ENCODE measurements at regions not wholly inside any gene's neighbourhood (a gene's known extent, or its start where the extent isn't known, plus 50 kb on each side); places are given as distances from the start of the nearest gene placed in this dataset.
"Not testable (repeated sequence)": the region's sequence is repeated elsewhere in the genome, so short reads cannot be mapped to it uniquely, and the experiment has no call there.

GRCh38 chr3:21260507-21260906 lies 490.5 kb downstream of the ZNF385D start:
- intact Hi-C loops (cut with DNase I): no loop called here
- DNase-seq (ENCODE audit: missing footprints) (no peak), ATAC-seq (no peak)

DNA sequence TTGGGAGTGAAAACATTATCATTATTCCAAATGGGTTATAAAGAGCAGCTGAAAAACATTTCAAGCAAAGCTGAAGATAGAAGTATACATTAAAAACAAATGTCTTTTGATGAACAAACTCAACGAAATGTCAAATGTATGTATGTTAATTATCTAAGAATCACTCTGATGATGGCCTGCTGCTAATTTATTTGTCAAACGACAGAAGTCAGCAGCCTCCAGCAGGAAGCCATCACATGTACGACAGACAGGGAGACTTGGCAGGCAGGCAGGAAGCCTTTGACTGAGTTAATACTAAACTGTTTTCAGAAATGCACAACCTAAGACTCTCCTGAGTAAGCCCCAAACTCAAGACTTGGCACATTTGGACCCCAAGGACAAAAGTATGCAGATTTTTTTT lies 491.1 kb downstream of the ZNF385D start:
- intact Hi-C loops (cut with DNase I): no loop called here
- ATAC-seq: no peak
- DNase-seq (ENCODE audit: missing footprints): no peak

GRCh38 chr3:21256932-21257331 lies 494.1 kb downstream of the ZNF385D start:
- ATAC-seq (no peak), DNase-seq (ENCODE audit: missing footprints) (no peak)
- intact Hi-C loops (cut with DNase I): no loop called here

- intact Hi-C loops (cut with DNase I): no loop called here
- no peak for ATAC-seq
Observed at GRCh38 chr3:21238661-21239060, 512.3 kb downstream of the ZNF385D start.

DNA sequence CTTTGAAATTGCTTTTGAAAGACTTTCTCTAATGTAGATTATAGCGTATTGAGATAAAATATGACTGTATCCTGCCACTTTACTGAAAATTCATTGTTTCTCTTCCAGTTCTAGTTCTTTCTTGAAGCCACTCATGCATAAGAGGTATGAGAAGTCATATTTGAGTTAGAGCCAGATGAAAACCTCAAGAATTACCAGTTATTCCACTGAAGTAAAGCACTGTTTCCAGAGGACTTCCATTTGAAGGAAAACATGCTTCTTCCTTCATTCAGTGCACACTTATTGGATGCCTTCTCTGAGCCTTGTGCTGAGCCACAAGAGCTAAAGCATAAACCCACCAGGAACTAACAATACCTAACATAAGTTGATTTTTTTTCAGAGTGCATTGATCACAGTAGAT lies 513.4 kb downstream of the ZNF385D start:
- no peak for DNase-seq (ENCODE audit: missing footprints)
- intact Hi-C loops (cut with DNase I): no loop called here

More at GRCh38 chr3:21238661-21239060, 512.3 kb downstream of the ZNF385D start:
- DNase-seq (ENCODE audit: missing footprints): no peak

DNA sequence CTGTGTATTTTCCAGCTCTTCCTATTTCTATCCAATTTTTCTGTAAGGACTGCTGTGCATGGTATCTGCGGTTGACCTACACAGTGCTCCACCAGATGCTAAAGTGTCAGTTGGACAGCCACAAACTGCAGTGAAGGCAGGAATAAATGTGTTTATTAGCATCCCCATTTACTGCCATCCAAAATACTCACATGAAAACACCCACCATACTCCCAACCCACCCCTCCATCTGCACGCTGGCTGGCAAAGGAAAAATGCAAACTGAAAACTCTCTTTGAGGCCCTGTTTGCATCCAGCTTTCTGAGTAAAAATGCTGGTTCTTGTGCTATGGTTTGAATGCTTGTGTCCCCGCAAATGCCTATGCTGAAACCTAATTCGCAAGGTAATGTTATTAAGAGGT lies 515.5 kb downstream of the ZNF385D start:
- ATAC-seq (no peak), DNase-seq (ENCODE audit: missing footprints) (no peak)
- intact Hi-C loops (cut with DNase I): no loop called here

More for the DNA sequence above, 513.4 kb downstream of the ZNF385D start:
- no peak for ATAC-seq

- ATAC-seq (no peak), DNase-seq (ENCODE audit: missing footprints) (no peak)
- intact Hi-C loops (cut with DNase I): no loop called here
Observed at GRCh38 chr3:21234933-21235332, 516.1 kb downstream of the ZNF385D start.

DNA sequence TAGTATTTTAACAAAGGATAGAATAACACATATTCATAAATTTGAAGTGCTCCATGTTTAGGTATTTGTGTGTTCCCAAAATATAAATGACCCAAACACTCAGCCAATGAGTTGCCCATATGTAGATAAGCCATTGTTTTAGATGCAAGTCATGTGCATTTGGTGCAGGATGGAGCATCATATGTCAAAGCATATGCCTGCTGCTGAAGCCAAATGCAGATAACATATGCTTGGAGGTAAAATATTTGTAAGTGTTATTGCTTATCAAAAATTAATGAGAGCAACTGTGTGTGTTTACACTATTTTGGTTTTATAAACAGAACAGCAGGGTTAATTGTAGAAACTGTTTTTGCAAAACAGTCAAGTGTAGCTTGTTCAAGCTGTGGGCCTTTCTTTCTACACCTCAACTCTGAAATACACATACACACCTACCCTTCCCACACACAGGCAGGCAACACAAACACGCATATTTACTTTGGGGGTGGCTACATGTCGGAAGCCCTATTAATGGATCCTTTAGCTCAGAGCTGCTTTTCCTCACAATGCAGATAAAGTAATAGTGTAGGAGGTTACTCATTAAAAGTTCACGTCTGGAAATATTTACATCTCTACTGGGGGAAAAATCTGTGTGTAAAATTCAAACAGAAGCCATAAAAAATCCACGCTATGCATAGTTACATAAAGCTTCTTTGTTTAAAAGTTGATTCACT lies 521.4 kb downstream of the ZNF385D start:
- no peak for ATAC-seq
- DNase-seq (ENCODE audit: missing footprints): no peak
- intact Hi-C loops (cut with DNase I): no loop called here

GRCh38 chr3:21226086-21226485 lies 524.9 kb downstream of the ZNF385D start:
- ATAC-seq (peak; percentile 90), DNase-seq (ENCODE audit: missing footprints) (peak; percentile 64)
- intact Hi-C loops (cut with DNase I): no loop called here

- ATAC-seq (no peak), DNase-seq (ENCODE audit: missing footprints) (no peak)
- intact Hi-C loops (cut with DNase I): no loop called here
Observed at GRCh38 chr3:21220944-21221343, 530.1 kb downstream of the ZNF385D start.

DNA sequence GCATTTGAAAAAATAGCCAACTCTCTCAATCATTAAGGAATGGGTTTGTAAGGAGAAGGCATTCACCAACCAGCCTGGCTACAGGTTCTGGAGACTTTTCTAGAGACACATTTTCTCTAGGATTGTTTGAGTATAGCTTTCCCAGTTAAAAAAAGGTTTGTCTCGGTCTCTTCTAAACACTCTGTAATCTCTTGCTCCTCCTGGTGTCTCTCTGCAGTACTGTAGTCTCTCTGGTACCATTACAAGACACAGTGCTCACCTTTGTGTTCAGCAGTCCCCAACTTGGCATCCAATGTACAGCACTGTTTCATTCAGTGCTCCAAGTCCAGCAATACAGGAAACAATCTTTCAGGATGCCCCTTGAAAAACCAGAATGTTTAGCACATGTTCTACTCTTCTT lies 534.4 kb downstream of the ZNF385D start:
- DNase-seq (ENCODE audit: missing footprints): no peak
- no peak for ATAC-seq
- intact Hi-C loops (cut with DNase I): no loop called here

DNA sequence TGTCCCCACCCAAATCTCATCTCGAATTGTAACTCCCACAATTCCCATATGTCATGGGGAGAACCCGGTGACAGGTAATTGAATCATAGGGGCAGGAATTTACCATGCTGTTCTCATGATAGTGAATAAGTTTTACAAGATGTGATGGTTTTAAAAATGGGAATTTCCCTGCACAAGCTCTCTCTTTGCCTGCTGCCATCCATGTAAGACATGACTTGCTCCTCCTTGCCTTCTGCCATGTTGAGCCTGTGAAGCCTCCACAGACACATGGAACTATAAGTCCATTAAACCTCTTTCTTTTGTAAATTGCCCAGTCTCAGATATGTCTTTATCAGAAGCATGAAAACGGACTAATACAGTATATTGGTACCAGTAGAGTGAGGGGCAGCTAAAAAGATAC lies 546.9 kb downstream of the ZNF385D start:
- DNase-seq (ENCODE audit: missing footprints); ATAC-seq; intact Hi-C loops (cut with DNase I): not testable (repeated sequence)

DNA sequence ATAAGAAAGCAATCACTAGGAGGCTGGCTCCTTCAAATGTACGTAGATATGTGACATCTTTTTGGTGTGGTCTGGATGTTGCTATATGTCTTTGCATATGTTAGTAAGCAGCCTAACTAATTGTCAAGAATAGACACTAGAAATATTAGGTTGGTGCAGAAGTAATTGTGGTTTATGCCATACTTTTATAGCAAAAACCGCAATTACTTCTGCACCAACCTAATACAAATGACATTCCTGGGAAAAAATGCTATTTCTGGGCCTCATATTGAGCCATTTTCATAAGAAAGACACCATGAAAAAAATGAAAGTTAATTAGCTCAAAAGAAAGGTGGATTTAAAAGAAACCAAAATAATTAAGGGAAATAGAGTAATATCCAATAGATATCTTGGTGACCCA lies 555.8 kb downstream of the ZNF385D start:
- intact Hi-C loops (cut with DNase I): no loop called here

DNA sequence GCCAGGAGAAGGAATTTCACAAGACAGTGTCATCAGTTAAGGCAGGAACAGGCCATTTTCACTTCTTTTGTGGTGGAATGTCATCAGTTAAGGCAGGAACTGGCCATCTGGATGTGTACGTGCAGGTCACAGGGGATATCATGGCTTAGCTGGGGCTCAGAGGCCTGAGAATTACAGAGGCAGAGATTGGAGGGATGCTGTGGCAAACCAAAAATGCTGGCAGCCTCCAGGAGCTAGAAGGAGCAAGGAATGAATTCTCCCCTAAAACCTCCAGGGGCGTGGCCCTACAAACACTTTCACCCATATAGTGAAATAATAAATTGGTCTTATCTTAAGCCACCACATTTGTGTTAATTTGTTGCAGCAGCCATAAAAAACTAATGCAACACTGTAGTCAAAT lies 557.0 kb downstream of the ZNF385D start:
- ATAC-seq; intact Hi-C loops (cut with DNase I); DNase-seq (ENCODE audit: missing footprints): not testable (repeated sequence)

More for the DNA sequence above, 555.8 kb downstream of the ZNF385D start:
- DNase-seq (ENCODE audit: missing footprints): no peak
- no peak for ATAC-seq

DNA sequence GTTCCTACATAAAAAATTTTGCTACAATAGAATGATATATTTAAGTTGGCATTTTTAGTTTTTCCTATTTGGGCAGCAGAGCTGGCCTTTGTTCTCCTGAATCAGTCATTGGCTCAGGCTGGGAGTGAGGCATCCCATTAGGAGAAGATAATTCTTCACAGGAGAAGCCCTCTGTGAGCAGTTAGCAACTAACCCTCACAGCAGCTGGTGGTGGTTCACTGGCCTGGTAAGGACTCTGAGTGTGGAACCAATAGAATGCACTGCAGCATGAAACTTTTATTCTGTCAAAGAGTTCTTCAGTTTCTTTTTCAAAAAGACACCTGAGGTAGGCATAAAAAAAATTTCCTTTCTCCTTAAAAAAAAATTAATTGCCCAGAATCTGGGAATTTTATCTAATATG lies 562.6 kb downstream of the ZNF385D start:
- ATAC-seq (no peak), DNase-seq (ENCODE audit: missing footprints) (no peak)
- intact Hi-C loops (cut with DNase I): no loop called here

DNA sequence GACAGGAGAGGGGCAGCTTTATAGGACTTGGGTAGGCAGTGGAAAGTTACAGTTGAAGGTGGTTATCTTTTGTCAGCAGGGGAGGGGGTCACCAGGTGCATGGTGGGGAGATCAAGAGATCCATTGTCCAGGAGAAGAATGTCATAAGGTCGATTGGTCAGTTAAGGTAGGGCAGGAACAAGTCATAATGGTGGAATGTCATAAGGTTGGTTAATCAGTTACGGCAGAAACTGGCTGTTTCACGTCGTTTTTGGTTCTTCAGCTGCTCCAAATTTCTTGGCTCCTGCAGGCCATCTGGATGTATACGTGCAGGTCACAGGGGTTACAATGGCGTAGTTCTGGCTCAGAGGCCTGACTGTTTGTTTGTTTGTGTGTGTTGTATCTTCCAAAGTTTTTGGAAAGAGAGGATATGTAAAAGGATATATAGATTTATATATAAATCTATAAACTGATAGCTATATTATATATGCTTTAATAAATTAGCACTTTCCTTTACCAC lies 565.1 kb downstream of the ZNF385D start:
- intact Hi-C loops (cut with DNase I): no loop called here
- DNase-seq (ENCODE audit: missing footprints) (no peak), ATAC-seq (no peak)

- intact Hi-C loops (cut with DNase I): no loop called here
Observed at GRCh38 chr3:21174461-21174860, 576.5 kb downstream of the ZNF385D start.

GRCh38 chr3:21170964-21171363 lies 580.0 kb downstream of the ZNF385D start:
- DNase-seq (ENCODE audit: missing footprints) (no peak), ATAC-seq (no peak)
- intact Hi-C loops (cut with DNase I): no loop called here

More at GRCh38 chr3:21174461-21174860, 576.5 kb downstream of the ZNF385D start:
- DNase-seq (ENCODE audit: missing footprints) (no peak), ATAC-seq (no peak)

- DNase-seq (ENCODE audit: missing footprints): no peak
- intact Hi-C loops (cut with DNase I): no loop called here
- ATAC-seq: no peak
Observed at GRCh38 chr3:21169948-21170347, 581.1 kb downstream of the ZNF385D start.

- no peak for ATAC-seq
- DNase-seq (ENCODE audit: missing footprints): no peak
- intact Hi-C loops (cut with DNase I): no loop called here
Observed at GRCh38 chr3:21168471-21168870, 582.5 kb downstream of the ZNF385D start.

DNA sequence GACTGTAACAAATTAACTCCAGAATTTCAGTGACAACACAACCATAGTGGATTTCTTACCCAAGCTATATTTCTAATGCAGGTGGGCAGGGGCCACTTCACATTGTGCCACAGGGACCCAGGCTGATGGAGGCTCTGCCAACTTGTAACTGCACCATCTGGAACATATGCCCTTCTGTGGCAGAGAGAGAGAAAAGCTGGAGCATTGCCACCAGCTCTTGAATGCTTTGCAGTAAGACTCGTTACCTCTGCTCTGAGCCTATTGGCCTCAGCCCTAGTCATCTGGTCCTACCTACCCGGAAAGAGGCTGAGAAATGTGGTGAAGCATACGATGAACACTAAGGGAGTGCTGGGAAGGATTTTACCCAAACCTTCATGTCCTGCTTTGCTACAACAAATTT lies 587.1 kb downstream of the ZNF385D start:
- DNase-seq (ENCODE audit: missing footprints) (no peak), ATAC-seq (no peak)
- intact Hi-C loops (cut with DNase I): no loop called here

All from Right ventricle myocardium inferior (tissue), 1 donor.